ENCODE measurements at regions not wholly inside any gene's neighbourhood (a gene's known extent, or its start where the extent isn't known, plus 50 kb on each side); places are given as distances from the start of the nearest gene placed in this dataset.

GRCh38 chr16:51298800-51299199 lies 147.7 kb upstream of the SALL1 start:
- no peaks in the 10 kb centered on the region for H4K20me1 ChIP-seq (ENCODE audit: insufficient read depth, low read length, poor library complexity, severe bottlenecking)
- TF ChIP-seq CTCF (conservative IDR thresholded peaks at IDR 0.05; ENCODE audit: low read length) (no peak), EZH2phosphoT487 (IDR thresholded peaks at IDR 0.05; ENCODE audit: borderline replicate concordance) (no peak)
- H3K9me2 ChIP-seq (replicated peaks; ENCODE audit: low read depth, low read length): no peaks in the 10 kb centered on the region
- no peak overlapping the region for H3K9ac ChIP-seq (ENCODE audit: low read depth, low read length, poor library complexity, severe bottlenecking)
- H3K36me3 ChIP-seq (ENCODE audit: insufficient read depth, low read length): no peaks in the 10 kb centered on the region
- H3K27me3 ChIP-seq (ENCODE audit: insufficient read depth, low read length, poor library complexity, severe bottlenecking): no peaks in the 10 kb centered on the region
- H3K4me1 ChIP-seq (ENCODE audit: insufficient read depth, low read length, poor library complexity, severe bottlenecking): no peaks in the 10 kb centered on the region
- no peak overlapping the region for H3K4me2 ChIP-seq (ENCODE audit: low read depth, low read length, poor library complexity, severe bottlenecking)
- no peaks in the 10 kb centered on the region for H3K79me2 ChIP-seq (ENCODE audit: insufficient read depth, low read length)
- H3F3A ChIP-seq (ENCODE audit: low read depth): no peaks in the 10 kb centered on the region
- H3K9me3 ChIP-seq (ENCODE audit: insufficient read depth, low read depth, low read length): peaks cover 3% of the 10 kb centered on the region; the same call in 1 of the 2 replicates
- H3K4me3 ChIP-seq (ENCODE audit: low read length, poor library complexity, severe bottlenecking): no peak overlapping the region
- H2AFZ ChIP-seq (ENCODE audit: low read length): no peak overlapping the region

- H3K36me3 ChIP-seq (ENCODE audit: insufficient read depth, low read length): no peaks in the 10 kb centered on the region
- H3K9me3 ChIP-seq (ENCODE audit: insufficient read depth, low read depth, low read length): 0 out of 2 replicates have a peak, but pooled peaks cover 7% of the 10 kb centered on the region
- H2AFZ ChIP-seq (ENCODE audit: low read length): no peak overlapping the region
- no peaks in the 10 kb centered on the region for H3K79me2 ChIP-seq (ENCODE audit: insufficient read depth, low read length)
- H3K4me1 ChIP-seq (ENCODE audit: insufficient read depth, low read length, poor library complexity, severe bottlenecking): no peaks in the 10 kb centered on the region
- H3K9me2 ChIP-seq (replicated peaks; ENCODE audit: low read depth, low read length): no peaks in the 10 kb centered on the region
- H3F3A ChIP-seq (ENCODE audit: low read depth): no peaks in the 10 kb centered on the region
- H4K20me1 ChIP-seq (ENCODE audit: insufficient read depth, low read length, poor library complexity, severe bottlenecking): no peaks in the 10 kb centered on the region
- TF ChIP-seq EZH2phosphoT487 (IDR thresholded peaks at IDR 0.05; ENCODE audit: borderline replicate concordance): no peak
- TF ChIP-seq CTCF (conservative IDR thresholded peaks at IDR 0.05; ENCODE audit: low read length): no peak
- no peak overlapping the region for H3K4me3 ChIP-seq (ENCODE audit: low read length, poor library complexity, severe bottlenecking)
- H3K9ac ChIP-seq (ENCODE audit: low read depth, low read length, poor library complexity, severe bottlenecking): no peak overlapping the region
- H3K27me3 ChIP-seq (ENCODE audit: insufficient read depth, low read length, poor library complexity, severe bottlenecking): no peaks in the 10 kb centered on the region
- no peak overlapping the region for H3K4me2 ChIP-seq (ENCODE audit: low read depth, low read length, poor library complexity, severe bottlenecking)
These were observed 139.6 kb upstream of the SALL1 start for GRCh38 chr16:51290442-51291285.

- Histone ChIP-seq H3F3A (ENCODE audit: low read depth) (no peaks in the 10 kb centered on the region), H3K36me3 (ENCODE audit: insufficient read depth, low read length) (no peaks in the 10 kb centered on the region), H3K9me2 (replicated peaks; ENCODE audit: low read depth, low read length) (no peaks in the 10 kb centered on the region), H3K9me3 (ENCODE audit: insufficient read depth, low read depth, low read length) (0 out of 2 replicates have a peak, but pooled peaks cover 7% of the 10 kb centered on the region), H3K4me2 (ENCODE audit: low read depth, low read length, poor library complexity, severe bottlenecking) (no peak overlapping the region), H3K9ac (ENCODE audit: low read depth, low read length, poor library complexity, severe bottlenecking) (no peak overlapping the region), H3K4me3 (ENCODE audit: low read length, poor library complexity, severe bottlenecking) (no peak overlapping the region), H2AFZ (ENCODE audit: low read length) (no peak overlapping the region), H3K4me1 (ENCODE audit: insufficient read depth, low read length, poor library complexity, severe bottlenecking) (no peaks in the 10 kb centered on the region), H3K27me3 (ENCODE audit: insufficient read depth, low read length, poor library complexity, severe bottlenecking) (no peaks in the 10 kb centered on the region), H3K79me2 (ENCODE audit: insufficient read depth, low read length) (no peaks in the 10 kb centered on the region), H4K20me1 (ENCODE audit: insufficient read depth, low read length, poor library complexity, severe bottlenecking) (no peaks in the 10 kb centered on the region)
- TF ChIP-seq EZH2phosphoT487 (IDR thresholded peaks at IDR 0.05; ENCODE audit: borderline replicate concordance) (no peak), CTCF (conservative IDR thresholded peaks at IDR 0.05; ENCODE audit: low read length) (no peak)
These were observed 138.3 kb upstream of the SALL1 start for GRCh38 chr16:51289336-51289735.
